Stimulated activated naive CD8-positive, alpha-beta T cell treated with anti-CD3 and anti-CD28 coated beads, Interleukin-15, Interleukin-2, amounts not matched to agents 100 U/mL and 50 U/mL, for 24 hours (primary cell): ENCODE measurements at regions not wholly inside any gene's neighbourhood (a gene's known extent, or its start where the extent isn't known, plus 50 kb on each side); places are given as distances from the start of the nearest gene placed in this dataset.
"Not testable (repeated sequence)": the region's sequence is repeated elsewhere in the genome, so short reads cannot be mapped to it uniquely, and the experiment has no call there.

Source experiments
- ATAC-seq: fragments of 150-1000 bp; cut with Tn5 transposase; one replicate; pipeline ENCODE4 v1.10.0; 2021
- DNase-seq: peaks from one replicate; pipeline ENCODE4 v3.0.0; 2021

DNA sequence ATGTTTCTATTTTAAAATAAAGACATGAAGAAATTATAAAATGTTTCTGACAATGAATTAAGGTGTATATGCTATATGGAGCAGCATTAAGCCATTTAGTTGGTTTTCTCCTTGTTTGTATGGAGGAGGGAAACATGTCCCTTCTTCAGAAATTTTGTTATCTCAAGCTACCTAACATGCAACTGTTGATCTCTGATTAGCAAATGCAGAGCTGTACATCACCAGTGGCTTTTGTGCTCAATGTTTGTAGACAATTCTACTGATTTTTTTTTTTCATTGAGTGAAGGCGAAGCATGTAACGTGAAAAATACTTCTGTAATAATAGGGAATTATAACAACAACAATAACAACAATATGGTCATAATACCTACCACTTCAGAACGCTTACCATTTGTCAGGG lies 463.7 kb downstream of the PLPP3 start:
- no peak for DNase-seq
- ATAC-seq, result no peak

DNA sequence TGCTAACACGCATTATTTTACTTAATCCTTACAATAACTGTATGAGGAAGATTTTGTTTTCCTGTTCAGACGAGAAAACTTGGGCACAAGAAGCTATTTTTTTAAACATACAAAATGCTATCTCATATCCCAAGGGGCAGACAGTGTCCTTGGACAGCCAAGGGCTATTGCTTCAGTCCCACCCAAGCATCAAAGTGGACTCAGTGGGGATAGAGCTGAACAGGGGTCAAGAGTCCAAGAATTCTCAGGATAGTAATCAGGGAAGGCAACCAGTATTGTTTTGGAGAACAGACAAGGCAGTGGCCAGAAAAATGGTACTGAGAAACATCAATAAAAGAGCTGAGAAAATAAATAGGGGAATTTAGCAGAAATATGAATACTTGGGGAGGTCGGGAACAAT lies 465.7 kb downstream of the PLPP3 start:
- ATAC-seq, result no peak

DNA sequence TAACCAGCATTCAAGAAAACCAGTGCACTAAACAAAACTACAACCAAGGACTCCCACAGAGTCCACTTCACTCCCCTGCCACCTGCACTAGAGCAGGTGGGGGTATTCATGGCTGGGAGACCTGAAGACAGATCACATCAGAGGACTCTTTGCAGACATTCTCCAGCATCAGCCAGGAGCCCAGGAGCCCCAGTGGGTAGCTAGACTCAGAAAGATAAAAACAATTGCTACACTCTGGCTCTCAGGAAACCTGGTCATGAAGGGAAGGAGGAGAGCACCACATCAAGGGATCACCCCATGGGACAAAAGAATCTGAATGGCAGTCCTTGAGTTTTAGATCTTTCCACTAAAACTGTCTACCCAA lies 472.1 kb downstream of the PLPP3 start:
- ATAC-seq (no peak), DNase-seq (no peak)

More for the DNA sequence above, 465.7 kb downstream of the PLPP3 start:
- DNase-seq, result no peak

DNA sequence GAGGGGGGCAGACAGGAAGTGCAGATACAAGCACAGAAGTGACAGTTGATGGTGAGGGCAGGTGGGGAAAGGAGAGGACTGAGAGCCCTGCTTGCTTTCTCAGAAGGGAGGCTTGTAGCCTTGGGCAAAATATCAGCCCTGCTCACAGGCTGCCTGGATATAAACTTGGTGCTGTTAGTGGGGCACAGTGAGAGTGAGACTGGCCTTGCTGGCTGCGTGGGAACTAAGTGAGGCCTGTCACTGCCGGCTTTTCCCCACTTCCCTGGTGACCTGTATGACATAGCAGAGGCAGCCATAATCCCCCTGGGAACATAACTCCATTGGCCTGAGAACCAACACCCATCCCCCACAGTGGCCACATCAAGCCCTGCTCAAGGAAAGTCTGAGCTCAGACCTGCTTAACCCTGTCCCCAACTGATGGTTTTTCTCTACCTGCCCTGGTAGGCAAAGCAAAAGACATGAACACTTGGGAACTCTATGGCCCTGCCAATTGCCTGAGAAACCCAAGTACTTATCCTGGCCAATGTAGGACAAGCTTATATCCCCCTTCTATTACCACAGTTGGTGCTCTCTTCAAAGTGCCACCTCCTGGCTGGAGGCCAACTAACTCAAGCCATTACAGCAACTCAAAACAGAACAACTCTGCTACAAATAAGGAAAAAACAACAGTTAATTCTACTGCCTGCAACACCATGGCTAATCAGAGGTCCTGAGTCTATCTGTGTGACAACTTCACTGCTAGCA lies 472.7 kb downstream of the PLPP3 start:
- no peak for DNase-seq
- ATAC-seq, result no peak

DNA sequence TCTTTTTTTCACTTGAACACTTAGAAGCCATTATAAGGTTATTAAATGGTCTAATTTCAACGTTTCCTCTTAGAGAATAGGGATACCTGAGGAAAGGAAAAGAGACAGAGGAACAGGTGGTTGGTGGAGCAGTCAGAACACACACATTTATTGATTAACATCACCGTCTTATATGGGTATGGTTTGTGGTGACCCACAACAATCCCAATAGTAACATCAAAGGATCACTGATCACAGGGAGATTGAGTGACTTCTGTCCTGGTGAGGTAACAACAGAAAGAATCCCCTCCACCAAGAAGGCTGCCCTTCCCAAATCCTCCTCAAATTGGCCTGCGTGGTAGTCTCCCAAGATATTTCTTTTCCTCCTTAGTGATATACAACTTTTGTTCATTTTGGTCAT lies 474.0 kb downstream of the PLPP3 start:
- ATAC-seq, result no peak
- no peak for DNase-seq

DNA sequence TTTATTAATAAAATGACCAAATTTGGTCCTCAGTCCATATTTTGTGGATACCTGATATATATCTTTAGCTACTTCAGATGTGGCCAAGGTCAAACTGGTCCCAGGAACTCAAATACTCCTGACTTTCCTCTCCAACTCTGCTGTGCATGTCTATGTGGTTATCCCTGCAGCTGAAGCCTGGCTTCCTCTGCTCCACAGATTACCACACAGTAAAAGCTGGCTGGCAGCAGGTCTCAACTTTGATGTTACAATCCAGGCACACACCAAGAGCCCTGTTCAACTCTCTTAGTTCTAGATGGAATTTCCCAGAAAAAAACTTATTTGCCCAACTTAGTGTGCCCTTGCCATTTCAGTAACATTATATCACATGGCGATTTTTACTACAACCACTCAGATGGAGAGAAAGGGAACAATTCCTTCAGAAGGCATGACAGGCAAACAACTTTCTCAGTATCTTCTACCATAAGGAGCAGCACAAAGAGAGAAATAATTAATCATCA lies 479.5 kb downstream of the PLPP3 start:
- ATAC-seq, result no peak
- DNase-seq, result no peak

DNA sequence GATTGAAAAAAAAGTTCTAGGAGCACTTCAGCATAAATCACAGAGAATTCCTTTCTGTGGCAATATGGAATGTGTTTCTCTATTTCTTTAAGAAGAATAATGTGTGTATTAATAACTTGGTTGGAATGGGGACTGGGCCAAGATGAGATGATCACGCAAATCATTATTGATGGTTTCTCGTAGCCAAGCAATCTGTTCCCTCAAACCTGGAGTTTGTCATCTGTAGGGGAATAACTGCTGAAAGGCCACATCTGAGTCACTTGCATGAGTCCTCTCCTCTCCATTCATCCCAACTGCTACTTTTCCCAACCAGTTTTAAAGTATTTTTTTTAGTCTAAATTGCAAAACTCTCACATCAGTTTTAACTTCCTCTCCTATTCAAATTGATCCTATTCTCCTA lies 480.4 kb downstream of the PLPP3 start:
- no peak for ATAC-seq
- DNase-seq, result no peak

DNA sequence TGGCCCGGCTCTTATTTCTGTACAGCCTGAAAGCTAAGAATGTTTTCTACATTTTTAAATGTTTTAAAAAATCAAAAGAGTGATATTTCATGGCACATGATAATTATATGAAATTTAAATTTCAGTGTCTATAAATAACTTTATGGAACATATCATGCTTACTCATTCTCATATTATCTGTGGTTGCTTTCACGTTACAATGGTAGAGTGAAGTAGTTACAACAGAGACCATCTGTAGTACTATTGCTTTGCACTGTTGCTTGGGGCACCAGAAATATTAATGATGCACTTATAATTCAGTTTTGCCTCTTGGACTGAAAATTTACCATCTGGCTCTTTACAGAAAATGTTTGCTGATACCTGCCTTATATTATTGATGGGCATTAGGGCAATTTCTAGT lies 481.6 kb downstream of the PLPP3 start:
- ATAC-seq, result no peak

DNA sequence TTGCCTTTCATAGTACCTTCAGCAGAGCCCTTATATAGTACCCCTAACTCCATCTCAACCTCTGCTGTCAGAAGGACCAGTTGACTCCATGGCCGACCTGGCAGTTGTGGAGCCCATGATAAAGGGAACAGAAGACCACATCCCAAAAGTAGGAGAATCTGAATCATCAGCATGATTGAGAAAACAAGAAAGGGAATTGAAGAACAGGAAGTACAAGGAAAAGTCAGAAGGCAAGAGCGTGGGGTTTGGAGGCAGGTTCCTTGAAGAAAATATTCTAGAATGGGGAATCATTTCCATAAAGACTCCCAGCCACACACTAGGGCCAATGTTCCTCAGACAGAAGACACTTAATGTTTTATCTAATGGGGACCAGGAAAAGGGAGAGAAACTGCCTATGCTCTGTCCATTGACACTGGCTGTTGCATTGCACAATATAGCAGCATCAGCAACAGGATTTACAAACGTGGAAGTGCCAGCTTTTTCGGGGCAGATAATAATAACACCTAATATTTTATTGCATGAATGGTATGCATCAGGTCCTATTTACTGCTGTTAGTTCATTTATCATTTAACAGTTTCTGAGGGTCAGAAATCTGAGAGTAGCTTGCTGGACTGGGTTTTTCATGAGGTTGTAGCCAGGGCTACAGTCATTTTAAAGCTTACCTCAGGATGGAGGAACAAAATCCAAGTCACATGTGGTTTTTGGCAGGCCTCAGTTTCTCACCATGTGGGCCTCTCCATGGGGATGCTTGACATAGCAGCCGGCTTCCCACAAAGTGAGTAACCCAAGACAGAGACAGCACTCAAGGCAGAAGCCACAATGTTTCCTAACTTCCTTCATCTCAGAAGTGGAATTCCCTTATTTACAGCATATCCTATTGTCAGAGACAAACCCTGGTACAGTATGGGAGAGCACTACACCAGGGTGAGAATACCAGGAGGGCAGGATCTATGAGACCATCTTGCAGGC lies 483.4 kb downstream of the PLPP3 start:
- DNase-seq (no peak), ATAC-seq (no peak)

More for the DNA sequence above, 481.6 kb downstream of the PLPP3 start:
- DNase-seq, result no peak

DNA sequence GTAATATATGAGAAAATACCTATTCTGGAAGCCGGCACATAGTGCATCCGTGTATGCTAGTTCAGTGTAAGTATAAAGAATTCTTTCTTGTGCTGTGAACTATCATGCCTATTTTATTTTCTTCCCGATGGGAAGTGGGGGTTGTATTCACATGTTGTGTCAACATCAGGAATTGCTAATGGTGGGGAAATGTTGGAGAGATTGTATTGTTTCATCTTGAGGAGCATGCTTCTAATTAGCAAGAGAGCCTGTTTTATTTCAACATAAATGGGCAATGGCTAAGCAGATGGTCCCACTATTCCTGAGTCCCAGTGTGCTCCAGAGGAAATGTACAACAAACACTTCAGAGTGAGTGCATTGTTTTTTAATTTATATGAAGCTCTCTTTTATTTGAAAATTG lies 485.2 kb downstream of the PLPP3 start:
- ATAC-seq (no peak), DNase-seq (no peak)

DNA sequence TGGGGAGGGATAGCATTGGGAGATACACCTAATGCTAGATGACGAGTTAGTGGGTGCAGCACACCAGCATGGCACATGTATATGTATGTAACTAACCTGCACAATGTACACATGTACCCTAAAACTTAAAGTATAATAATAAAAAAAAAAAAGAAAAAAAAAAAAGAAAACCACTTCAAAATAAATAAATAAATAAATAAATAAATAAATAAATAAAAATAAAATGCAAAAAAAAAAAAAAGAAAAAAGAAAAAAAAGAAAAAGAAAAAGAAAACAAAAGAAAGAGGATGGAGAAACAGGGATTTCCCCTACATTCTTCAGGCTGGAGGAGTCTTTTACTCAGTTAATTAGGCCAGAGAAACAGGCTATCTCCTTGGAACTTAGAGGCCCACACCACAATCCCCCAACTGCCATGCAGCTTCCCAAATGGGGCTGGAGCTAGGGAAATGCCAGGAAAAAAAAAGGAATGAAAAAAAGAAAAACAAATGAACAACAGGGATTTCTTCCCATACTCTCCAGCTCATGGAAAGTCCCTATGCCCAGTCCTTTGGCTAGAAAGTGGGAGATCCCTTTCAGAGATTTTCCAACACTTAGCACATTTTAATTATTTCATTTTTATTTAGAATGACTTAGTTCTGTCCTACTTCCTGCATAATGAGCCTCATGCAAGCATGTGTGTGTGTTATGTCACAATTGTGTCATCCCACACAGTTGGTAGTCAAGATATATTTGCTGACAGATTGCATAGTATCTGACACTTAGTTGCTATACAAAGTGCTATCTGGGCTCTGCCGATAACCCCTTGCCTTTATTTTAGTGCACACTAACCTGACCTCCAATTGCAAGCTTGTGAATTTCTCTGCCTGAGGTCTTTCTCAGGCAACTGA lies 486.4 kb downstream of the PLPP3 start:
- ATAC-seq (no peak), DNase-seq (no peak)

DNA sequence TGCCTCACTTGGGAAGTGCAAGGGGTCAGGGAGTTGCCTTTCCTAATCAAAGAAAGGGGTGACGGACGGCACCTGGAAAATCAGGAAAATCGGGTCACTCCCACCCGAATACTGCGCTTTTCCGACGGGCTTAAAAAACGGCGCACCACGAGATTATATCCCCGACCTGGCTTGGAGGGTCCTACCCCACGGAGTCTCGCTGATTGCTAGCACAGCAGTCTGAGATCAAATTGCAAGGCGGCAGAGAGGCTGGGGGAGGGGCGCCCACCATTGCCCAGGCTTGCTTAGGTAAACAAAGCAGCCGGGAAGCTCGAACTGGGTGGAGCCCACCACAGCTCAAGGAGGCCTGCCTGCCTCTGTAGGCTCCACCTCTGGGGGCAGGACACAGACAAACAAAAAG lies 489.5 kb downstream of the PLPP3 start:
- DNase-seq, ATAC-seq: not testable (repeated sequence)

DNA sequence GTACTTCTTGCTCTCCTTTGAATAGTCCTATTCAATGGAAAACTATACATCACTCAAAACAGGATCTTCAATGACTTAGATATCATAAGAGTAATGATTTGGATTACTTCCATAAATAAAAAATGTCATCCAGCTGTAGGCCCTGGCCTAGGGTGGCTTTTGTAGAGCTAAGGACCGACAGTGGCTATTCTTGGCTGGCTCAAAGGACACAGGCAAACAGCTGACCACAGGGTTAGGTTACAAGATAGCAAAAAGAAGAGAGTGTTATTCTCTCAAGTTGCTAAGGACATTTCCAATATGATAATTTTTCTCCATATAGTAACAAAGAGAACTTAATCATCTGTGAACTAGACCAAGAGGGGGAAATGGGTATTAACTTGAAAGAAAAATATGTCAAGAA lies 495.1 kb downstream of the PLPP3 start:
- ATAC-seq (no peak), DNase-seq (no peak)

DNA sequence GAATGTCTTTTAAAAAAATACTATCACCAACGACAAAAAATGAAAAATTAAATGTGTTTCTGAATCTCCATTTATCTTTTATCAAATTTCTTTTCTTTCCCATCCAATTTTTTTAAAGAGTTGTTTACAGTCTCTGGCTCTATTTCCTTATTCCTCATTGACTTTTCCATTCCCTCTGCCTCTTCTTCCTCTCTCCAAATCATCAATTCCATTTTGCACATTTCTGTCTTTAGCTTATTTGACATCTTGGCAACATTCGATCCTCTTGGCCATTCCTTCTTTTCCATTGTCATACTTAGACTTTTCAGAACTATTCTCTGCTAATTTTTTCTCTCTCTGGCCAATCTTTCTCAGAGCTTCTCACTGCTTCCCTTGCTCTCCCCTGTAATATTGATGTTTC lies 497.6 kb downstream of the PLPP3 start:
- DNase-seq (no peak), ATAC-seq (no peak)

DNA sequence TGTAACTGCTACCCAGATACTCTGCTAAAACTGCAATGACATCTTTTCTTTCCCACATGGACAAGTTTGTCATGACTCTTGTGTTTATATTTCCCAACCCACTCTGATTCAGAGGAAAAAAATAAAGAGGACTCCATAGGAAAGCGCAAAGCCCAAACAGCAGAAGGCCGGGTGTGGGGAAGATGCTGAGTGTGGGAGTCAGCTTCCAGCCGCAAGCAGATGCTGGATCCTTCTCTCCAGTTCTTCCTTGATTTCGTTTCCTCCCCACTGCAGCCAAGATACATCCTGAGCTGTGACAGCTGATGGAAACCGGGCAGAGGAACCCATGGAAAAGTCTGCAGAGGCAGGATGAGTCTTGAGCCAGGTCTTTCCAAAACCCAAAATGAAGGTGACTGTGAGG lies 498.2 kb downstream of the PLPP3 start:
- no peak for DNase-seq

DNA sequence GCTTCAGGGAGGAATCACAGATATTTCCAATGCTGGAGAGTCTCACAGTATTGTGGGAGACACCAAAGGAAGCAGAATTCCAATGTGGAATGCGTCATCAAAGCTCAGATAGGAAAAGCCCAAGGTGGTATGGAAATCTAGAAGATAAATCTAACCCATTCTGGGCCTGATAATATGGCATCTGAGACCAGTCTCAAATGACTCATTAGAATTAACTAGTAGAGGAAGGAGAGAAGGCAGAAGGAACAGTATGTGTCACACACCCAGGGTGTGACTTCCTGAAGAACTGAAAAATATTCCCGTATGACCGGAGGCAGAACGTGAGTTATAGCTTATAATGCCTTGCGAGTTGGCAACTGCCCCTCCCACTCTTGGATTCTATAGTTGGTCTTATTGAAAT lies 499.2 kb downstream of the PLPP3 start:
- no peak for ATAC-seq
- DNase-seq, result no peak

More for the DNA sequence above, 498.2 kb downstream of the PLPP3 start:
- ATAC-seq, result no peak

DNA sequence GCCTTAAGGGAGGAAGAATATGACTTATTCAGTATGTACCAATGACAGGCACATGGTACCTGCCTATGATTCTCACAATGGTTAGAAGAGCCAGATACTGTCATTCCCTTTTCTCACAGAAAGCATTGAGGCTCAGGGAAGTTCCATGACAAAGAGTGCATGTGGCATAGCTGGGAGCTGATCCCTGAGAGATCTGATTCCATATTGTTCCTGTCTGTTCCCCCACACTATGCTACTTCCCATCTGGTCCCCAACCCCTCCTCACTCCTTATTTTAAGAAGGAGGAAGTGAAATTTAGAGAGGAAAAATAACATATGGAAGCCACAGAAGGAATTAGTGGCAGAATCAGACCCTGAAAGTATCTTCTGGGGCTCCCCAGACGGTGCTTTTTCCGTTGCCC lies 500.0 kb downstream of the PLPP3 start:
- ATAC-seq (no peak), DNase-seq (no peak)

DNA sequence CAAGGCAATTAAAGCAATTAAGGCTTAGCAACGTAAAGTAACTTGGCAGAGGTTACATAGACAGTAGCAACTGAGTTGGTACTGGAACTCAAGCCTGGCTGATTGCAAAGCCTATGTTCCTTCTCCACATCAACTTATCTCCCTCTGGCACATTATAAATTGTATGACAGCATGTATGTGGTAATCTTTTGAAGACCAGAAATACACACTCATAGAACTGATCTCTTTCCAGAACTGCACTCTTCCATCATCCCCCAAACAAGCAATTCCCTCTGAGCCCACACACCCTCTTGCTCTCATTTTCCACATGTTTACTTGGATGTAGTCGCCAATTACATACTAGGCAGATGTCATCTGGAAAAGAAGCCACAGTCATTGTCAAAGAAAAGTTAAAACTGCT lies 502.2 kb downstream of the PLPP3 start:
- no peak for DNase-seq
- no peak for ATAC-seq

DNA sequence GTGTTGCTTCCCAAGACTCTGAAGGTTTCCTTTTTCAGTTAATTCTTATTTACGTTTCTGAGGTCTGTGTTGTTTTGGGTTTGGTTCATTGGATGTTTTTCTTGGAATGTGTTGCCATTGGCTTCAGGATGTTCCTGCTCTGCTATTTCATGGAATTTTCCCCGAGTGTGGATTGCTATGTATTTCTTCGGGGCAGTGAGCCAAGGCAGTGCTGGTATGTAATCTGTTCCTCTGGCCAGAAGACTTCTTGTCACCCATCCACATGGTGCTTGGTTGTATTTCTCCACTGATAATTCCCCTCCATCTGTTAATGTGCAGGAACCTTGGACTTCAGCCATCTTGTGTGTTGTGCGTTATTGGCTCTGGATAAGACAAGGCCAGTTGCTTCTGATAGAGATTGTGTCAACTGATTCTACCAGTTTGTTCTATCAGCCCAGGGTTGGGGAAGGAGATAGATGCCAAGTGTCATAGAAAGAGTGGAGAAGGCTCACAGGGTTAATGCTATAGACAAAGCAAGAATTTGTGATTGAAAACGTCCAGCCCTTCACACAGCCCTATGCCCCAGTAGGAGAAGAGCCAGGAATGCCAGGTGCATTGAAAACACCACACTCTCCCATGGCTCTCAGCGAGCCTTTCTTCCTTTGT lies 505.2 kb downstream of the PLPP3 start:
- DNase-seq, result no peak
- ATAC-seq, result no peak

DNA sequence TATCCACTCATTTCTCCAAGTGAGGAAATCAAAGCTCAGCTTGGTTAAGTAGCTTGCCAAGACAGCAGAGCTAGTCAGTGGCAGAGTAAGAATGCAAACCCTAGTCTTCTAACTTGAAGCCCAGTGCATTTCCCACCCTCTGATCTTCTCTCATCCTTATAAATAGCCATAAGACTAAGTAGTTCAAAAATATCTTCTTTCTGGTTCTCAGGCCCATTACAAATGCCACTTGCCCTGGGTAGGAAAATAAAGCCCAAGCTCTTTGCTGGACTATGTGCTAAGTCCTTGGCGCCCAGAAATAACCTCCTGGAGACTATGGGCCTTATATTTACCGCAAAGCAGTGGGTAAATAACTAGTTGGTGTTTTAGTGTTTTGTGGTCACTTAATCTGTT lies 505.8 kb downstream of the PLPP3 start:
- DNase-seq (no peak), ATAC-seq (no peak)

DNA sequence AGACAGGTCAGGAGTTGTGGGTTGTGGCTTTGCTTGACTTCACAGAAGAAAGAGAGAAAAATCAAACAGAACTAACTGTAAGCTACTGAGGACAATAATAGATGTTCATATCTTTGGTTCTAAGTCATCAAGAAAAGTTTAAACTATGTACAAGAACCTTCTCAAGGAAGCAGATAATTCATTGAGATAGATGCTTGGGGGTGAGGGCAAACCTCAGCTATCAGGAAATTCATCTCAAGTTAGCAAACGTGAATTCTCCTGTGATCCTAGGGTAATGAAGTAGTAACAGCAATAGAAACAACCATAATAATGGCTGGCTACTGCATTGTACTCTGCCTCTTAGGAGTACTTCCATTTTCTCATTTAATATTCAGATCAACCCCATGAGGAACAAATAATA lies 506.2 kb downstream of the PLPP3 start:
- no peak for ATAC-seq

DNA sequence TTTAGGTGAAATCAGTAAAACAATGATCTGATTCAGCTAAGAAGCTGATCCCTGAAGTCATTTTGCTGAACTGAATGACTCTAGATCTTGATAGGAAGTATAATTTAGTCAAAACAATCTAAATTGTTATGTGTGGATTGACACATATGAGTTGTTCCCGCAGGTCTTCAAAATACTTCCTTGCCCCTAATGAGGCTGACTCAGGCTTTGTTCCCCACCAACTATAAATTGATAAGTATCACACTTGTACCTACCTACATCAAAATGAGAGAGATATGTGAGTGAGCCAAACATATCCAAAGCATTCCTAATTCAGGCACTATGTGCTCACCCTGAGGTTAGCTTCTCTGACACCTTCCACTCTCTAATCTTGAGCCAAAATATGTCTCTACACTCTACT lies 507.1 kb downstream of the PLPP3 start:
- no peak for ATAC-seq
- no peak for DNase-seq

More for the DNA sequence above, 506.2 kb downstream of the PLPP3 start:
- DNase-seq, result no peak
